Uterus (tissue), 3 donors: ENCODE measurements at regions not wholly inside any gene's neighbourhood (a gene's known extent, or its start where the extent isn't known, plus 50 kb on each side); places are given as distances from the start of the nearest gene placed in this dataset.

Experiments used
- DNase-seq, 2 donors: peaks; one replicate each; pipeline ENCODE4 v3.0.0-alpha.2; 2019 to 2020
- H3K27ac ChIP-seq, 2 donors: fragments of 200-600 bp; sonication (generic); 1 replicate in 1 of 2; 2 replicates in 1 of 2; pipeline ENCODE4 v1.5.1; 2016 to 2018
- H3K27me3 ChIP-seq, 2 donors: fragments of 200-600 bp; sonication (generic); one replicate each; pipeline ENCODE4 v1.5.1; 2018 to 2019; ENCODE audit warnings: control low read depth in 1 of 2
- H3K36me3 ChIP-seq, 2 donors: fragments of 200-600 bp; sonication (generic); one replicate each; pipeline ENCODE4 v1.5.1; 2019; ENCODE audit warnings: control low read depth in 1 of 2
- H3K4me1 ChIP-seq, 2 donors: fragments of 200-600 bp; sonication (generic); one replicate each; pipeline ENCODE4 v1.5.1; 2018 to 2019; ENCODE audit warnings: control low read depth in 1 of 2
- H3K4me3 ChIP-seq, 2 donors: fragments of 200-600 bp; sonication (generic); 1 replicate in 1 of 2; 2 replicates in 1 of 2; pipeline ENCODE4 v1.5.1; 2018 to 2019; ENCODE audit warnings: mild to moderate bottlenecking in 1 of 2
- H3K9me3 ChIP-seq, 2 donors: fragments of 200-600 bp; sonication (generic); one replicate each; pipeline ENCODE4 v1.5.1; 2019; ENCODE audit warnings: control low read depth in 1 of 2
- CTCF ChIP-seq, 4 experiments: fragments of 200-600 bp in 2 of 4; fragments of 450-650 bp in 2 of 4; sonication (generic) in 2 of 4; IDR thresholded peaks; one replicate each; pipeline ENCODE4 v1.5.1; 2016 to 2019; ENCODE audit warnings: antibody characterized with exemption in 4 of 4, mild to moderate bottlenecking in 2 of 4, moderate library complexity in 1 of 4
- POLR2A ChIP-seq, 2 donors: fragments of 450-650 bp; IDR thresholded peaks; one replicate each; pipeline ENCODE4 v1.6.1; 2016; ENCODE audit warnings: antibody characterized with exemption in 2 of 2, mild to moderate bottlenecking in 1 of 2, moderate library complexity in 1 of 2
- intact Hi-C: fragments of 100-400 bp; cut with DNase I; formaldehyde crosslinking; loops from one replicate; pipeline ENCODE4 v1.15.1; 2023; ENCODE audit warnings: low total_unique reads
- donor health status: DM: yes; HTN: yes; CAD: no.

DNA sequence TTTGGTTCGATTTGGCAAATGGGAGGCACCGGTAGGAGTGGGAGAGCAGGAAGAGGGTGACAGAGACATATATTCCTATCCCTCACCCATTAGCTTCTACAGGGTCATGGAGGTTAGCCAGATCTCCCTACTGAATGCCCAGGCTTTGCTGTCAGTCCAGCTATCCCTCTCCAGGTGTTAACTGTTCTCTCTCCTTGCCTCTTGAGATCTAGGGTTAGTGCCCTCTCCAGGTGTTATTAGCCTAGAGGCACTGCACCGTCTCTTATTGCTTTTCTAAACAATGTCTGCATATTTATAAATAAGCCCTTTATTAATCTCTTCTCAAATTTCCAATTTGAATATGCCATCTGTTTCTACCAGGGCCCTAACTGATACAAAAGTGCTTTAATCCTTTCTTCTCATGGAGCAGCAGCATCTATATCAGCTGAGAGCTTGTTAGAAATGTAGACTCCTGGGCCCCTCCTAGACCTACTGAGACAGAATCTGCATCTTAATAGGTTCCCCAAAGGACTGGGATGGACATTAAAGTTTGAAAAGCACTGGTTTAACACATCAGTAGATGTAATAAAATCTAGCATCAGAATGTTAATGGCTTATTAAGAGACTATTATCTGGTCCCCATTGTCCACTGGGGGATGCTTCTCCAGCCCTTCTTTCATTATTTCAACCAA lies 322.5 kb upstream of the SLC24A2 start:
- Histone ChIP-seq H3K4me3 (no peak overlapping the region), H3K4me1 (no peaks in the 10 kb centered on the region), H3K27ac (no peak overlapping the region), H3K9me3 (no peaks in the 10 kb centered on the region), H3K27me3 (no peaks in the 10 kb centered on the region), H3K36me3 (no peaks in the 10 kb centered on the region)
- DNase-seq = no peak
- TF ChIP-seq CTCF (IDR thresholded peaks at IDR 0.05) (no peak), POLR2A (IDR thresholded peaks at IDR 0.05) (no peak)
- intact Hi-C loops = no loop called here

GRCh38 chr9:20095430-20096092 lies 306.7 kb upstream of the SLC24A2 start:
- Histone ChIP-seq H3K4me1 (no peaks in the 10 kb centered on the region), H3K27me3 (no peaks in the 10 kb centered on the region), H3K4me3 (no peak overlapping the region), H3K36me3 (no peaks in the 10 kb centered on the region), H3K27ac (no peak overlapping the region), H3K9me3 (no peaks in the 10 kb centered on the region)
- DNase-seq = no peak
- TF ChIP-seq POLR2A (IDR thresholded peaks at IDR 0.05) (no peak), CTCF (IDR thresholded peaks at IDR 0.05) (no peak)
- intact Hi-C loops = no loop called here

DNA sequence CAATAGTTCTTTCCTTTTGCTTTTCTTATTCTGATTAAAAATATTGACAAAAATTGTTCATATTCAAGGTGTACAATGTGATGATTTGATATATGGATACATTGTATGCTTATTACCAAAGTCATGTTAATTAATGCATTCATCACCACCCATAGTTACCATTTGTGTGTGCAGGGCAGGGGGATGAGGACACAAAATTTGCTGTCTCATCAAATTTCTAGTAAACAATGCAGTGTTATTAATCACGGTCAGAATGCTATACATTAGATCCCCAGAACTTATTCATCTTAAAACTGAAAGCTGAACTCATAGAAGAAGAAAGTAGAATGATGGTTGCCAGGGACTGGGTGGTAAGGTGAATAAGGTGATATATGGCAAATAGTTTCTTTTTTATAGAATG lies 303.7 kb upstream of the SLC24A2 start:
- no peaks in the 10 kb centered on the region for H3K36me3 ChIP-seq
- no peaks in the 10 kb centered on the region for H3K4me1 ChIP-seq
- H3K4me3 ChIP-seq = no peak overlapping the region
- no peak for DNase-seq
- H3K27ac ChIP-seq = no peak overlapping the region
- TF ChIP-seq CTCF (IDR thresholded peaks at IDR 0.05) (no peak), POLR2A (IDR thresholded peaks at IDR 0.05) (no peak)
- no peaks in the 10 kb centered on the region for H3K9me3 ChIP-seq
- intact Hi-C loops = no loop called here
- no peaks in the 10 kb centered on the region for H3K27me3 ChIP-seq

DNA sequence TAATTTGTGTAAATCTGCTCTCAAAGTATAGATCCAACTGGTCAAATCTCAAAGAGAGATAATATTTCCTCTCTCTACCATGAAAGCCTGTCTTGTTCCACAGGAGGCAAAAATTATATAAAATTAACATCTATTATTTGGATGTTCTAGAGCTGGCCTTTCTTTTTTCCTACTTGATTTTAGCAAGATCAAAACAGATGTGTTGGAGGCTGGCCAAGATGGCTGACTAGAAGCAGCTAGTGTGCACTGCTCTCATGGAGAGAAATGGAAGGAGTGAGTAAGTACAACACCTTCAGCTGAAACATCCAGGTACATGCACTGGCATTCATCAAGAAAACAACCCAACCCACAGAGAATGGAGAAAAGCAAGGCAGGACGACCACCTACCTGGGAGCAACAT lies 298.6 kb upstream of the SLC24A2 start:
- TF ChIP-seq CTCF (IDR thresholded peaks at IDR 0.05) (no peak), POLR2A (IDR thresholded peaks at IDR 0.05) (no peak)
- H3K4me3 ChIP-seq = no peak overlapping the region
- DNase-seq = no peak
- intact Hi-C loops = no loop called here
- no peaks in the 10 kb centered on the region for H3K27me3 ChIP-seq
- H3K9me3 ChIP-seq = no peaks in the 10 kb centered on the region
- H3K4me1 ChIP-seq = no peaks in the 10 kb centered on the region
- H3K27ac ChIP-seq = no peak overlapping the region
- no peaks in the 10 kb centered on the region for H3K36me3 ChIP-seq

- H3K9me3 ChIP-seq = no peaks in the 10 kb centered on the region
- H3K27ac ChIP-seq = no peak overlapping the region
- no peaks in the 10 kb centered on the region for H3K4me1 ChIP-seq
- intact Hi-C loops = no loop called here
- TF ChIP-seq CTCF (IDR thresholded peaks at IDR 0.05) (no peak), POLR2A (IDR thresholded peaks at IDR 0.05) (no peak)
- no peak overlapping the region for H3K4me3 ChIP-seq
- no peaks in the 10 kb centered on the region for H3K36me3 ChIP-seq
- no peaks in the 10 kb centered on the region for H3K27me3 ChIP-seq
- DNase-seq = no peak
Observed at GRCh38 chr9:20085842-20086241, 297.0 kb upstream of the SLC24A2 start.
